HepG2 (cell line): ENCODE measurements at regions not wholly inside any gene's neighbourhood (a gene's known extent, or its start where the extent isn't known, plus 50 kb on each side); places are given as distances from the start of the nearest gene placed in this dataset.

Source experiments
- ATAC-seq: fragments of 200-7000 bp; cut with Tn5 transposase; 3 replicates; pipeline ENCODE4 v1.9.1; 2020; ENCODE audit warnings: mild to moderate bottlenecking, moderate library complexity
- BruUV-seq: library from RNA; stranded (reverse); fragments of 400-500 nt; replicated peaks from 2 replicates; lab custom pipeline; 2021; lab: Mats Ljungman, UMichigan
- CTCF ChIA-PET: fragments of 300-600 bp; formaldehyde crosslinking; extraction: SDS; loops from one replicate; lab custom pipeline; 2021; ENCODE audit warnings: low total read pairs, inconsistent platforms, low intra/inter-chr PET ratio; lab: Yijun Ruan, JAX
- POLR2A ChIA-PET: fragments of 350-600 bp; sonication (Branson Sonifier 250); formaldehyde crosslinking; loops from one replicate; lab custom pipeline; 2020; ENCODE audit warnings: antibody characterized with exemption, inconsistent platforms; lab: Yijun Ruan, JAX
- DNase-seq: peaks from one replicate; pipeline ENCODE4 v3.0.0-alpha.2; 2015; ENCODE audit warnings: low spot score
- FAIRE-seq: peaks from 3 replicates; lab custom pipeline; 2011; peaks lifted over from hg19 to GRCh38; lab: Jason Lieb, UNC
- H2AFZ ChIP-seq: one replicate; pipeline ENCODE4 v1.6.1; 2011; ENCODE audit warnings: low read length, inconsistent platforms
- H3K27ac ChIP-seq: fragments of 300-600 bp; 3 replicates; pipeline ENCODE4 v1.8.0; 2011; ENCODE audit warnings: mixed run types, mild to moderate bottlenecking, mixed read lengths, low read length, inconsistent platforms; ENCODE audit not compliant: insufficient read depth; ENCODE audit errors: extremely low read length
- H3K27me3 ChIP-seq, 2 experiments: fragments of 200-600 bp in 1 of 2; 2 replicates in 1 of 2; 3 replicates in 1 of 2; pipeline versions ENCODE4 v1.6.0 to v1.8.0; 2011; ENCODE audit warnings: low read length in 2 of 2, mild to moderate bottlenecking in 2 of 2, moderate library complexity in 2 of 2, inconsistent platforms in 1 of 2; ENCODE audit not compliant: insufficient read depth in 2 of 2, control insufficient read depth in 1 of 2
- H3K36me3 ChIP-seq, 2 experiments: fragments of 200-600 bp in 1 of 2; replicated peaks in 1 of 2; 2 replicates in 1 of 2; 3 replicates in 1 of 2; pipeline versions ENCODE4 v1.5.1 to v1.8.0; 2011; ENCODE audit warnings: low read length in 2 of 2, inconsistent platforms in 1 of 2; ENCODE audit not compliant: insufficient read depth in 2 of 2, control insufficient read depth in 1 of 2
- H3K4me1 ChIP-seq: 2 replicates; pipeline ENCODE4 v1.5.1; 2012; ENCODE audit warnings: low read length, inconsistent platforms; ENCODE audit not compliant: insufficient read depth
- H3K4me2 ChIP-seq: 2 replicates; pipeline ENCODE4 v1.6.0; 2011; ENCODE audit warnings: low read depth, low read length, inconsistent platforms
- H3K4me3 ChIP-seq, 3 experiments: fragments of 200-600 bp in 1 of 3; sonication (generic), shearing (Covaris generic) in 1 of 3; replicated peaks in 1 of 3; 2 replicates each; pipeline ENCODE4 v1.5.1; 2011 to 2016; ENCODE audit warnings: low read length in 3 of 3, inconsistent platforms in 2 of 3, low read depth in 2 of 3, mild to moderate bottlenecking in 2 of 3, control low read depth in 1 of 3, mixed read lengths in 1 of 3; ENCODE audit not compliant: insufficient read depth in 1 of 3
- H3K79me2 ChIP-seq: one replicate; pipeline ENCODE4 v1.6.1; 2011; ENCODE audit warnings: low read length, inconsistent platforms; ENCODE audit not compliant: insufficient read depth
- H3K9ac ChIP-seq: 2 replicates; pipeline ENCODE4 v1.6.0; 2011; ENCODE audit warnings: mild to moderate bottlenecking, low read depth, low read length, inconsistent platforms; ENCODE audit not compliant: insufficient read depth
- H3K9me3 ChIP-seq: 2 replicates; pipeline ENCODE4 v1.5.1; 2012; ENCODE audit warnings: mild to moderate bottlenecking, low read length
- H4K20me1 ChIP-seq: 2 replicates; pipeline ENCODE4 v1.6.0; 2011; ENCODE audit warnings: inconsistent platforms, mild to moderate bottlenecking, low read length, moderate library complexity; ENCODE audit not compliant: insufficient read depth
- NFKBIZ ChIP-seq: IDR thresholded peaks from 2 replicates; pipeline ENCODE4 v1.6.1; 2018; ENCODE audit warnings: missing genetic modification reagents, missing compliant biosample characterization
- PHB2 ChIP-seq: fragments of 450-650 bp; IDR thresholded peaks from 2 replicates; pipeline ENCODE4 v1.6.1; 2018; ENCODE audit not compliant: partially characterized antibody
- POLR2G ChIP-seq: fragments of 200-400 bp; formaldehyde crosslinking; IDR thresholded peaks from 2 replicates; pipeline ENCODE4 v1.6.1; 2018; ENCODE audit warnings: mild to moderate bottlenecking, low read depth, low read length, moderate library complexity
- REPIN1 ChIP-seq: sonication (generic); formaldehyde crosslinking; IDR thresholded peaks from 2 replicates; pipeline ENCODE4 v1.8.0; 2022; ENCODE audit warnings: missing genetic modification reagents, low read depth, mild to moderate bottlenecking, borderline replicate concordance
- SMAD1 ChIP-seq: sonication (generic); formaldehyde crosslinking; IDR thresholded peaks from 2 replicates; pipeline ENCODE4 v1.4.0; 2020; ENCODE audit warnings: missing genetic modification reagents, low read depth, mild to moderate bottlenecking, borderline replicate concordance
- STAG1 ChIP-seq: sonication (generic); formaldehyde crosslinking; IDR thresholded peaks from 2 replicates; pipeline ENCODE4 v1.4.0; 2020; ENCODE audit warnings: missing genetic modification reagents
- TOE1 ChIP-seq: sonication (generic); formaldehyde crosslinking; IDR thresholded peaks from 2 replicates; pipeline ENCODE4 v1.4.0; 2020; ENCODE audit warnings: mild to moderate bottlenecking, missing genetic modification reagents
- ZNF274 ChIP-seq: sonication (generic); formaldehyde crosslinking; IDR thresholded peaks from 2 replicates; pipeline ENCODE4 v1.5.1; 2020; ENCODE audit warnings: mild to moderate bottlenecking, missing genetic modification reagents
- ZNF468 ChIP-seq: sonication (generic); formaldehyde crosslinking; IDR thresholded peaks from 2 replicates; pipeline ENCODE4 v1.8.0; 2022; ENCODE audit warnings: mild to moderate bottlenecking, moderate library complexity, missing genetic modification reagents
- ZNF644 ChIP-seq: IDR thresholded peaks from 2 replicates; pipeline ENCODE4 v1.6.1; 2016; ENCODE audit warnings: low read depth
- ZNF891 ChIP-seq: sonication (generic); formaldehyde crosslinking; IDR thresholded peaks from 2 replicates; pipeline ENCODE4 v1.5.0; 2020; ENCODE audit warnings: mild to moderate bottlenecking, missing genetic modification reagents
- WGBS: methylation state at CpG from one replicate; pipeline ENCODE4 v1.1.6; 2017; ENCODE audit warnings: low lambda C conversion rate; 5-methylcytosine and 5-hydroxymethylcytosine counted together
- in situ Hi-C: cut with HindIII; loops from 2 replicates; pipeline ENCODE4 v1.10.0; 2017; ENCODE audit warnings: low pct_unique_long_range_greater_than_20kb; ENCODE audit not compliant: extremely low pct_ligation_motif_present
- intact Hi-C: fragments of 100-400 bp; cut with micrococcal nuclease; formaldehyde crosslinking; loops from one replicate; pipeline ENCODE4 v1.10.0; 2022; ENCODE audit not compliant: unreplicated experiment
- TF ChIP-seq, protein P1 (sequence below): sonication (generic); formaldehyde crosslinking; IDR thresholded peaks from 2 replicates; pipeline ENCODE4 v1.4.0; 2020; ENCODE audit warnings: low read depth, mild to moderate bottlenecking, missing genetic modification reagents
- TF ChIP-seq, protein P2 (sequence below): sonication (generic); IDR thresholded peaks from 2 replicates; pipeline ENCODE4 v1.6.1; 2016; ENCODE audit warnings: low read depth, borderline replicate concordance

DNA sequence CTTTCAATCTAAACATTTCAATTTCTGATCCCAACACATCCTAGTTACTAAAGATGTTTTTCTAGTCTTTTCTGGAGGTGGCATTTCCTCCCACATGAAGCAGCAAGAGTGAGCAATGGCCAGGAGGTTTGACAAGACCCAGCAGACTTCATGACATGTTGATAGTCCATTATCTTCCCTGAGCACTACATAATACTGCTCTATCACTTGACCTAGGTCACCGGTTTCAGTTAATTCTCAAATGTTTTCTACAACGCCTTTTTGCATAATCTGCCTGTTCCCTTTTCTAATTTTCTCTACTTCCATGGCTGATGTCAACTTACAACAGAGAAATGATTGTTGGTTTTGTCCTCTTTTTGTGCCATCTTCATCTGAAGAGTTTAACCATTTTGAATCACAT is 62.0 kb upstream of the GPRIN3 start (continued):
- TF ChIP-seq ZNF274: no peak
- TF ChIP-seq TOE1 (CRISPR knock-in tag): no peak
- TF ChIP-seq REPIN1 (CRISPR knock-in tag): no peak
- no peak for TF ChIP-seq POLR2G
- TF ChIP-seq, protein P1, sequence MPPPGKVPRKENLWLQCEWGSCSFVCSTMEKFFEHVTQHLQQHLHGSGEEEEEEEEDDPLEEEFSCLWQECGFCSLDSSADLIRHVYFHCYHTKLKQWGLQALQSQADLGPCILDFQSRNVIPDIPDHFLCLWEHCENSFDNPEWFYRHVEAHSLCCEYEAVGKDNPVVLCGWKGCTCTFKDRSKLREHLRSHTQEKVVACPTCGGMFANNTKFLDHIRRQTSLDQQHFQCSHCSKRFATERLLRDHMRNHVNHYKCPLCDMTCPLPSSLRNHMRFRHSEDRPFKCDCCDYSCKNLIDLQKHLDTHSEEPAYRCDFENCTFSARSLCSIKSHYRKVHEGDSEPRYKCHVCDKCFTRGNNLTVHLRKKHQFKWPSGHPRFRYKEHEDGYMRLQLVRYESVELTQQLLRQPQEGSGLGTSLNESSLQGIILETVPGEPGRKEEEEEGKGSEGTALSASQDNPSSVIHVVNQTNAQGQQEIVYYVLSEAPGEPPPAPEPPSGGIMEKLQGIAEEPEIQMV (CRISPR knock-in tag): no peak
- TF ChIP-seq ZNF468 (CRISPR knock-in tag): no peak
- no peak for TF ChIP-seq NFKBIZ
- TF ChIP-seq SMAD1: no peak
- TF ChIP-seq STAG1: no peak

DNA sequence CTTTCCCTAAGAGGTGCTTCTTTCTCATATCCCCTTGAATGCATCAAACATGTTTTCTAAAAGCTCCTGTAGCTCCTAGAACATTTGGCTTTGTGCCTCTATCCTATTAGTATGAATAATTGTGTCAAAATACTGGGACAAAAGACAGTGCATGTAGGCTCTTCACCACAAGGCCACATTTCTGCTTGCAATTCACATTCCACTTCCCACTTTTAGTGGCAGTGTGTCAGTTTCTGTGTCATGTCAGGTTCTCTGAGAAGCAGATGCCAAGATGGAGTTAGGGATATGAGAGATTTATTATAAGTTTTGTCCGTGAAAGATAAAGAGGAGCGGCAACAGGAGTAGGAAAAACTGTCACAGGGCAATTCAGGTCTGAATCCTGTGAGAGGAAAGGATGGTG is 61.3 kb upstream of the GPRIN3 start:
- H3K27ac ChIP-seq: no peak overlapping the region
- ATAC-seq (no peak), FAIRE-seq (no peak), DNase-seq (no peak)
- H3K36me3 ChIP-seq: no peaks in the 10 kb centered on the region
- no peaks in the 10 kb centered on the region for H4K20me1 ChIP-seq
- H3K9me3 ChIP-seq: no peaks in the 10 kb centered on the region
- no peaks in the 10 kb centered on the region for H3K79me2 ChIP-seq
- intact Hi-C loops: no loop called here
- H3K4me1 ChIP-seq: no peaks in the 10 kb centered on the region
- no peak overlapping the region for H3K9ac ChIP-seq
- no peak overlapping the region for H3K4me2 ChIP-seq
- H2AFZ ChIP-seq: no peak overlapping the region
- no peak overlapping the region for H3K4me3 ChIP-seq
- POLR2A ChIA-PET: no interaction called here
- no TSS peak for BruUV-seq
- TF ChIP-seq ZNF644 (CRISPR knock-in tag): no peak
- TF ChIP-seq, protein P2, sequence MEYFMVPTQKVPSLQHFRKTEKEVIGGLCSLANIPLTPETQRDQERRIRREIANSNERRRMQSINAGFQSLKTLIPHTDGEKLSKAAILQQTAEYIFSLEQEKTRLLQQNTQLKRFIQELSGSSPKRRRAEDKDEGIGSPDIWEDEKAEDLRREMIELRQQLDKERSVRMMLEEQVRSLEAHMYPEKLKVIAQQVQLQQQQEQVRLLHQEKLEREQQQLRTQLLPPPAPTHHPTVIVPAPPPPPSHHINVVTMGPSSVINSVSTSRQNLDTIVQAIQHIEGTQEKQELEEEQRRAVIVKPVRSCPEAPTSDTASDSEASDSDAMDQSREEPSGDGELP: no peak
- TF ChIP-seq ZNF891 (CRISPR knock-in tag): no peak
- no peak for TF ChIP-seq PHB2
- no peaks in the 10 kb centered on the region for H3K27me3 ChIP-seq
- CTCF ChIA-PET: no interaction called here
- in situ Hi-C loops: no loop called here
- 0% methylated on average over 2 of the region's 2 CpGs for WGBS
